HepG2 (cell line): ENCODE measurements at regions not wholly inside any gene's neighbourhood (a gene's known extent, or its start where the extent isn't known, plus 50 kb on each side); places are given as distances from the start of the nearest gene placed in this dataset.

Experiments used
- CAMTA2 ChIP-seq: sonication (generic); formaldehyde crosslinking; IDR thresholded peaks from 2 replicates; pipeline ENCODE4 v1.4.0; 2020; ENCODE audit warnings: mild to moderate bottlenecking, missing genetic modification reagents, borderline replicate concordance
- ZNF256 ChIP-seq: sonication (generic); formaldehyde crosslinking; conservative IDR thresholded peaks from 2 replicates; pipeline ENCODE4 v1.4.0; 2020; ENCODE audit warnings: missing genetic modification reagents
- TF ChIP-seq, protein P1 (sequence below): sonication (generic); formaldehyde crosslinking; conservative IDR thresholded peaks from 2 replicates; pipeline ENCODE4 v1.4.0; 2020; ENCODE audit warnings: missing genetic modification reagents
- TF ChIP-seq, protein P2 (sequence below): sonication (generic); formaldehyde crosslinking; IDR thresholded peaks from 2 replicates; pipeline ENCODE4 v1.9.0; 2021; ENCODE audit warnings: missing genetic modification reagents, borderline replicate concordance

DNA sequence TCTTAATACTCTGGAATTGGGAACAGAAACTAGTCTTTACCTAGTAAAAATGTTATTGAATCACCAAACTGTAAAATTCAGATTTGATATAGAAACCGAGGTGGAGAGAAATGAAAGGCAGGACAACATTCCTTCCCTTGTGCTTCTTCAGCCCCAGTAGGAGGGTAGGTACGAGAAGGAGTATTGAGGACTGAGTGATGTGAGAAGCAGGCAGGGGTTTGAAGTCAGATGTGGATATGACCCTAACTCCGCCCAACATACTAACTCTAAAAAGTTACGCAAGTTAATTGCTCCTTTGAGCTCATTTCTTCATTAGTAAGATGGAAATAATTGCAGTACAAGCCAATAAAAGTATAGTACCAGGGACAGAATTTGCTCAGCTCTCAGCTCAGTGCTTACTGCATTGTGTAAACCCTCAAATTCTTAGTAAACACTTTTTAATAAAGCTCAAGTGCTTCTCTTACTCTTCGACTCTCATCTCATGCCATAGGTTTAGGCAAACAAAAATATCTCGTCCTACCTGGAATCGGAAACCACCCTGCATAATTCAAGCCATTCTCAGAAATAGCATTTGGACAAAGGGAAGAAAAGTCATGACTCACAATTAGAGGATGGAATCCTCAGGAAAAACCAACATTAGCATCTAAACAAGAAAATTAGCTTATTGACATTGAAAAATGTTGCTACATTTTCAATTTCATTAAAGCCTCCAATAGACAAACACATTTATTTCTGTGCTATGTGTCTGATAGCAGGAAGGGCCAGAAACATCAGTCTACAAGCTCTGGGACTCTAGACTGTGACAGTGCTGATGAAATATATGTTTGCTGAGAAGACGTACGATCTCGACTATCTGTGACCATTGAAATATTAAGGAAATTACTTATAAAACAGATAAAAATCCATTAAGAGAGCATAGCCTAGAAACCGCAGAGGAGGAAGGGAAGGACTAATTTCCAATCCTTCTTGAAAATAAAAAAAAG is 161.3 kb downstream of the HNMT start:
- TF ChIP-seq, protein P1, sequence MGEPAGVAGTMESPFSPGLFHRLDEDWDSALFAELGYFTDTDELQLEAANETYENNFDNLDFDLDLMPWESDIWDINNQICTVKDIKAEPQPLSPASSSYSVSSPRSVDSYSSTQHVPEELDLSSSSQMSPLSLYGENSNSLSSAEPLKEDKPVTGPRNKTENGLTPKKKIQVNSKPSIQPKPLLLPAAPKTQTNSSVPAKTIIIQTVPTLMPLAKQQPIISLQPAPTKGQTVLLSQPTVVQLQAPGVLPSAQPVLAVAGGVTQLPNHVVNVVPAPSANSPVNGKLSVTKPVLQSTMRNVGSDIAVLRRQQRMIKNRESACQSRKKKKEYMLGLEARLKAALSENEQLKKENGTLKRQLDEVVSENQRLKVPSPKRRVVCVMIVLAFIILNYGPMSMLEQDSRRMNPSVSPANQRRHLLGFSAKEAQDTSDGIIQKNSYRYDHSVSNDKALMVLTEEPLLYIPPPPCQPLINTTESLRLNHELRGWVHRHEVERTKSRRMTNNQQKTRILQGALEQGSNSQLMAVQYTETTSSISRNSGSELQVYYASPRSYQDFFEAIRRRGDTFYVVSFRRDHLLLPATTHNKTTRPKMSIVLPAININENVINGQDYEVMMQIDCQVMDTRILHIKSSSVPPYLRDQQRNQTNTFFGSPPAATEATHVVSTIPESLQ, result no peak
- TF ChIP-seq, protein P2, sequence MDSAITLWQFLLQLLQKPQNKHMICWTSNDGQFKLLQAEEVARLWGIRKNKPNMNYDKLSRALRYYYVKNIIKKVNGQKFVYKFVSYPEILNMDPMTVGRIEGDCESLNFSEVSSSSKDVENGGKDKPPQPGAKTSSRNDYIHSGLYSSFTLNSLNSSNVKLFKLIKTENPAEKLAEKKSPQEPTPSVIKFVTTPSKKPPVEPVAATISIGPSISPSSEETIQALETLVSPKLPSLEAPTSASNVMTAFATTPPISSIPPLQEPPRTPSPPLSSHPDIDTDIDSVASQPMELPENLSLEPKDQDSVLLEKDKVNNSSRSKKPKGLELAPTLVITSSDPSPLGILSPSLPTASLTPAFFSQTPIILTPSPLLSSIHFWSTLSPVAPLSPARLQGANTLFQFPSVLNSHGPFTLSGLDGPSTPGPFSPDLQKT (CRISPR knock-in tag), result no peak
- TF ChIP-seq ZNF256 (CRISPR knock-in tag) (no peak), CAMTA2 (CRISPR knock-in tag) (no peak)
